Mammary epithelial cell (primary cell): ENCODE measurements at regions not wholly inside any gene's neighbourhood (a gene's known extent, or its start where the extent isn't known, plus 50 kb on each side); places are given as distances from the start of the nearest gene placed in this dataset.

Source experiments
- CTCF ChIP-seq, 2 donors: IDR thresholded peaks in 1 of 2; conservative IDR thresholded peaks in 1 of 2; 2 replicates each; pipeline ENCODE4 v1.5.1; 2011 to 2012; ENCODE audit warnings: inconsistent platforms in 2 of 2, low read length in 2 of 2, mild to moderate bottlenecking in 2 of 2, control low read depth in 1 of 2, low read depth in 1 of 2; ENCODE audit not compliant: insufficient read depth in 1 of 2; ENCODE audit errors: extremely low read depth in 1 of 2
- EZH2 ChIP-seq: IDR thresholded peaks from 2 replicates; pipeline ENCODE4 v1.6.1; 2012; ENCODE audit warnings: low read length, inconsistent platforms, borderline replicate concordance

GRCh38 chr2:160828076-160828475, 332.2 kb upstream of the TANK start:
- no peak for TF ChIP-seq CTCF (conservative IDR thresholded peaks at IDR 0.05 in 1 of 2, IDR thresholded peaks at IDR 0.05 in 1 of 2; ENCODE audit: extremely low read depth in 1 of 2, insufficient read depth in 1 of 2, low read depth in 1 of 2, low read length in 2 of 2)
- no peak for TF ChIP-seq EZH2
